Activated CD4-positive, alpha-beta memory T cell treated with anti-CD3 and anti-CD28 coated beads for 36 hours (primary cell): ENCODE measurements at regions not wholly inside any gene's neighbourhood (a gene's known extent, or its start where the extent isn't known, plus 50 kb on each side); places are given as distances from the start of the nearest gene placed in this dataset.

Experiments used
- CTCF ChIA-PET: fragments of 350-600 bp; sonication (Branson Sonifier 250); formaldehyde crosslinking; loops from one replicate; lab custom pipeline; 2021; ENCODE audit warnings: antibody characterized with exemption, inconsistent platforms; lab: Charles Lee
- POLR2A ChIA-PET: fragments of 350-600 bp; sonication (Branson Sonifier 250); formaldehyde crosslinking; loops from one replicate; lab custom pipeline; 2021; ENCODE audit warnings: antibody characterized with exemption; lab: Charles Lee
- DNase-seq: peaks from one replicate; pipeline ENCODE4 v3.0.0-alpha.2; 2020
- H3K27ac Mint-ChIP-seq: one replicate; pipeline ENCODE4 v1.8.0; 2021; ENCODE audit warnings: mixed read lengths
- H3K27me3 Mint-ChIP-seq: one replicate; pipeline ENCODE4 v1.8.0; 2021; ENCODE audit warnings: mixed read lengths
- H3K36me3 Mint-ChIP-seq: one replicate; pipeline ENCODE4 v1.8.0; 2021; ENCODE audit warnings: mixed read lengths
- H3K4me1 Mint-ChIP-seq: one replicate; pipeline ENCODE4 v1.8.0; 2021; ENCODE audit warnings: low read depth, mixed read lengths
- H3K4me3 Mint-ChIP-seq: one replicate; pipeline ENCODE4 v1.8.0; 2021; ENCODE audit warnings: mild to moderate bottlenecking, mixed read lengths
- H3K9me3 Mint-ChIP-seq: one replicate; pipeline ENCODE4 v1.8.0; 2021; ENCODE audit warnings: mixed read lengths
- intact Hi-C: fragments of 100-400 bp; cut with micrococcal nuclease; formaldehyde crosslinking; loops from one replicate; pipeline ENCODE4 v1.15.1; 2023

DNA sequence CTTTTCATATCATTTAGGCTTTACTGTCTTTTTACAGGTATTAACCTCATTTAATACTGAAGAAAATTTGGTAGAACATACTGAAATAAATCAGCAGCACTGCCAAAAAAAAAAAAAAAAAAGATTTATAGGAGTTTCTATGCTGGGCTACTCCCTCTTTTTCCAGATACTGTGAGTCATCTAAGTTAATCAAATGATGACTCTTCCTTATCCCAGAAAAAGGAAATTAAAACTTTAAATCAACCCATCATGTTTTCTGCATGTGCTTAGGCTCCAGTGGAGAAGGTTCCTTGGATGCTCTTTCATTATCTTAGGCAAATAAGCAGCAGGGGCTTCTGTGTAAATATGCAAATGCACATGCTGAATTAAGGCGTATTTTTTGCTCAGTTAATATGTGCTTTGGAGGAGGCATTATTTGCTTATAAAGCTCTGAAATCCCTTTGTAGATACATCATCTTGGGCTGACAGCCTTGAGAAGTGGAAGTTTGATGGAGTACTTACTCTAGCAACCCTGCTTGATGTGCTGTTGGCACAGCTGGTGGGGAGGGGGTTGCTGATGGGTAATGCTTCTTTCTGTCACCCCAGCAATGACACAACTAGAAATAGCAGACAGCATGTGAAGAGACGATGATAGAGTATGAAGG lies 136.1 kb downstream of the C4orf33 start:
- CTCF ChIA-PET = no interaction called here
- intact Hi-C loops = no loop called here
- Mint-ChIP-seq H3K27me3 (peaks cover 3% of the 10 kb centered on the region), H3K4me1 (no peaks in the 10 kb centered on the region), H3K9me3 (no peaks in the 10 kb centered on the region), H3K27ac (no peak overlapping the region), H3K36me3 (no peaks in the 10 kb centered on the region), H3K4me3 (no peak overlapping the region)
- no peak for DNase-seq
- POLR2A ChIA-PET = no interaction called here

DNA sequence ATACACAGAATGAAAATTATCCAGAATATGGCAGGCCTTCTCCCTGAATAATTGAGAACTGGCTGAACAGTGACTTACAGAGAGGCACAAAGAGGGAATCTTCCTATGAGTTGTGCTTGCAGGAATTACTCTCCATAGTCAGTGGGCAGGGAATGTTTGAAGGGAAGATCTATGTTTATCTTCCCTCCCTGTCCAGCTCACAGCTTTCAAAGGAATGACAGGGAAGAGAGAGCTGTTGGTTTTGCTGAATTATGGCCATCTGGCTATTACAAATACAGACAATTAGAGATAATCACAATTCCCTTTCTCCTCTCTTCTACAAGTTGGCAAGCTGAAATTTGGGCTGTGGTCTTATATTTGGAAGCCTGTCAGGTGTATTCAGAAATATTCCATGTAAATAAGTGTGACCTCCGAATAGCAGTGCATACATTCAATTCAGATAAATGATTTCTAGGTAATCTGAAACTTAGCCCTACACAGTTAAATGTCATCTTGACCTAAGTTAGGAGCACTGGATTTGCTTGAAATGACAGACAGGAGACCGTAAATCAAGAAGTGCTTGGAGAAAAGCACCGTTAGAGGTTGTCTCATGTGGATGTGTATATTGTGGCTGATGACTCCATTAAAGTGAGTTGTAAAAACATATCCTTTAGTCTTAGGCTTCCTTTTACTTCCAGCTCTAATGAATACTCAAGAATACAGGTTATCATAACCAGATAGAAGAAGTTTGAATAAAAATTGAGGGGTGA lies 136.8 kb downstream of the C4orf33 start:
- CTCF ChIA-PET = no interaction called here
- no peaks in the 10 kb centered on the region for H3K4me1 Mint-ChIP-seq
- peaks cover 3% of the 10 kb centered on the region for H3K27me3 Mint-ChIP-seq
- no peak for DNase-seq
- POLR2A ChIA-PET = no interaction called here
- no peaks in the 10 kb centered on the region for H3K36me3 Mint-ChIP-seq
- no peak overlapping the region for H3K27ac Mint-ChIP-seq
- intact Hi-C loops = no loop called here
- H3K4me3 Mint-ChIP-seq = no peak overlapping the region
- H3K9me3 Mint-ChIP-seq = no peaks in the 10 kb centered on the region

DNA sequence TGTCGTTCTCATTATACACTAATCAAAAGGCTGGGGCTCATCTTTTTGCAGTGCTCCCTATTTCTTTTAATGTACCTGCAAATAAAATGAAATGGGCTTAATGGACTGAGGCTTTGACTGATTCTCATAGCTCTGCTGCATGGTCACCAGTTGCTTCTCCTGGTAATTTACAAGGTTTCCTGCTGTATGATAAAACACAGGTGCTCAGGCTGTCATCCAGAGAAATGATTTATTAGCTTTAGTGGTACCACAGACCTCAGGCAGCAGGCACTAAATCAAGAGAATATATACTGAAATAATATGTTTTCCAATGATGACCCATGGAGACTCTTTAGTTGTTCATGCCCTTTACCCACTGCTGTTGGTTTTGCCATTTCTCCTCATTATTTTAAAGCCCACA lies 137.7 kb downstream of the C4orf33 start:
- intact Hi-C loops = no loop called here
- Mint-ChIP-seq H3K4me3 (no peak overlapping the region), H3K9me3 (no peaks in the 10 kb centered on the region), H3K36me3 (no peaks in the 10 kb centered on the region), H3K4me1 (no peaks in the 10 kb centered on the region), H3K27ac (no peak overlapping the region), H3K27me3 (peaks cover 3% of the 10 kb centered on the region)
- POLR2A ChIA-PET = no interaction called here
- CTCF ChIA-PET = no interaction called here
- DNase-seq = no peak

DNA sequence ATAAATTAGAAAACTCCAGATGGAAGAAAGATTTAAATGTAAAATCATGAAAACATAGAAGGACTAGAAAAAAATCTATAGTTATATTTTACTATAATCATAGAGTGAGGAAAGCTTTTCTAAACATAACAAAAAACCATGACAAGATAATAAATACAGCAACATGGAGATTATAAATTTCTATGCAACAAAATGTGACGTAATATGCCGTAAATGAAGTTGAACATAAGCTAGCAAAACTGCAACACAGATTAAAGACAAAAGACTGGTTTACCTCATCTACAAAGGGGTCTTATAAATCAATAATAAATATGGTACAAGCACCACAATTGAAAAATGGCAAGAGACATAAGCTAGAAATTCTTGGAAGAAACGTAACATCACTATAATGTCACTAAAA lies 140.4 kb downstream of the C4orf33 start:
- H3K27ac Mint-ChIP-seq = no peak overlapping the region
- no peaks in the 10 kb centered on the region for H3K9me3 Mint-ChIP-seq
- no peaks in the 10 kb centered on the region for H3K36me3 Mint-ChIP-seq
- peaks cover 2% of the 10 kb centered on the region for H3K27me3 Mint-ChIP-seq
- intact Hi-C loops = no loop called here
- ChIA-PET POLR2A (no interaction called here), CTCF (no interaction called here)
- H3K4me1 Mint-ChIP-seq = no peaks in the 10 kb centered on the region
- no peak overlapping the region for H3K4me3 Mint-ChIP-seq
- DNase-seq = no peak

DNA sequence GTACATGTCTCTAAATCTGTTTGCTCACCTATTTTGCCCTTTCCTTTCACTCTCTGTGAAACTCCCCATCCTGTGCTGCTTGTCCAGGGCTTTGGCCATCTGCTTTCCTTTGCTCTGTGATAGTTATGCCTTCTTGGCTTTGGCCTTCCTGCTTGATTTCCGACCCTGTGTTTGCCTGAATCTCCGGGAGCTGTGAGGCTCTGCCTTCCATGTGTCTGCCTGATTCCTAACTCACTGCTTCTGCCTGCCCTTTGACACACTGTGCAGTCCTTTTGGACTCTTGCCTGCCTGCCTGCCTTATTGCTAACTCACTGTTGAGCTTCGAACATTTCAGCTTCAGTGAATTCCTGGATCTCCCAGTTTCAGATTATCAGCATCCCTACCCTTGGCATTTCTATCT lies 143.1 kb downstream of the C4orf33 start:
- H3K27me3 Mint-ChIP-seq = peaks cover 4% of the 10 kb centered on the region
- no peak overlapping the region for H3K4me3 Mint-ChIP-seq
- H3K4me1 Mint-ChIP-seq = no peaks in the 10 kb centered on the region
- no peak overlapping the region for H3K27ac Mint-ChIP-seq
- no peak for DNase-seq
- intact Hi-C loops = no loop called here
- POLR2A ChIA-PET = no interaction called here
- H3K36me3 Mint-ChIP-seq = no peaks in the 10 kb centered on the region
- CTCF ChIA-PET = no interaction called here
- no peaks in the 10 kb centered on the region for H3K9me3 Mint-ChIP-seq

DNA sequence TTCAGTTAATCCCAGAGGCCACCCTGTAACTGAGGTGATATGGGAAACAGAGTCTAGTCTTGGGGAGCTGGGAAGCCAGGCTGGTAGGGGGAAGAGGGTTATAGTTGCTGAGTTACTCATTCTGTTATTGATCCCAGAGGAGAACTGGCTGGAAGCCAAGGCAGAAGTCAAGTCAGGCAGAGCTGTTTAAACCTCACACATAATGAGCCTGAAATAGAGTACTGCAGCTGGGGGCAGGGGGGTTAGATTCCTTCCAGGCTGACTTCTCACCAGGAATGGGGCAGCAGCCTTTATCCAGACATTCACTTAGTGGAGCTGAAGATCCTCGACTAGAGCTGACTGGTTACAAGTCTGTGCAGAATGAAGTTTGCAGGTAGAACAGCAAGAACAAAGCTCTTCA lies 144.9 kb downstream of the C4orf33 start:
- Mint-ChIP-seq H3K27me3 (peaks cover 6% of the 10 kb centered on the region), H3K27ac (no peak overlapping the region), H3K36me3 (no peaks in the 10 kb centered on the region), H3K9me3 (no peaks in the 10 kb centered on the region), H3K4me3 (no peak overlapping the region), H3K4me1 (no peaks in the 10 kb centered on the region)
- intact Hi-C loops = no loop called here
- ChIA-PET POLR2A (no interaction called here), CTCF (no interaction called here)
- DNase-seq = no peak

DNA sequence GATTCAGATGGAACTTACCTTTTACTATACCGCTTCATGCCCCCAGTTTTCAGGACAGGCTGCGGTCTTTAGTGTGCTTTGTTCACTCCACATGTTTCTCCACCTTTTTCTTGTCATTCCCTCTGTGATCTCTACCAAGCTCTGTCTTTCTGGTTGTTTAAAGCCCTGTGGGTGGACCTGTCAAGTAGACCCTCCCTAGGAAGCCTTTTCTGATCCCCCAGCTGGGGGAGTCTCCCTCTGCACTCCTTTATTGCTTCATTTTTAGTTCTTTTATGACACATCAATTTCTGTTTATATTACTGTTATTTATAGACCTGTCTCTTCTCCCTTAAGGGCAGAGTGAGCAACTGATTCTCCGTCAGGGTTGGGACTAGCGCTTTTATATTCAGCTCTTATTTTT lies 150.2 kb downstream of the C4orf33 start:
- ChIA-PET CTCF (no interaction called here), POLR2A (no interaction called here)
- no peaks in the 10 kb centered on the region for H3K4me1 Mint-ChIP-seq
- intact Hi-C loops = no loop called here
- H3K27ac Mint-ChIP-seq = no peak overlapping the region
- no peak for DNase-seq
- peaks cover 5% of the 10 kb centered on the region for H3K27me3 Mint-ChIP-seq
- no peak overlapping the region for H3K4me3 Mint-ChIP-seq
- H3K36me3 Mint-ChIP-seq = no peaks in the 10 kb centered on the region
- no peaks in the 10 kb centered on the region for H3K9me3 Mint-ChIP-seq

DNA sequence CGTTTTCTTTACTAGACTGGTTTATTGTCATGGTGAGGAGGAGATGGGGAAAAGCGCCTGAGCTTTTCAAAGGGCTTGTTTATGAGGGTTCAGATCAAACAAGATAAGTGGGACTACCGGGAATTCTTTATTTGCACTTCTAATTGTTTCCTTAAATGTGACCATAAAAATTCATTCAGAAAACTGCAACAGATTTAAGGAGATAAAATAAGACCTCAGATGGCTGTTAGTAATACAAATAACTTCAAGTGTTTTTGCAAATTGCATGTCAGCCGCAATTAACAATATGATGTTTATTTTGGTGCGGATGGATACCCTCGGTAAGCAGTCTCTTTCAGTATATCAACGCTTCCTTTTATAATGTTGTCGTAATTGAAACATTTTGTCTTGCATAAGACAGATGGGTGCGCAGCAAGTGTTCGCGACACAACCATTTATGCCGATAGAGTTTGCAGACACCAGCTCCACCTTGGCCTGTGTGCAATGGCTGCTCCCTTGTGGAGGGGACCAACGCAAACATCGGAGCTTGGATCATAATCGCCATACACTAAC lies 151.0 kb downstream of the C4orf33 start:
- Mint-ChIP-seq H3K4me1 (no peaks in the 10 kb centered on the region), H3K4me3 (no peak overlapping the region), H3K27me3 (peaks cover 5% of the 10 kb centered on the region), H3K36me3 (no peaks in the 10 kb centered on the region), H3K9me3 (no peaks in the 10 kb centered on the region), H3K27ac (no peak overlapping the region)
- DNase-seq = no peak
- intact Hi-C loops = no loop called here
- ChIA-PET CTCF (no interaction called here), POLR2A (no interaction called here)

DNA sequence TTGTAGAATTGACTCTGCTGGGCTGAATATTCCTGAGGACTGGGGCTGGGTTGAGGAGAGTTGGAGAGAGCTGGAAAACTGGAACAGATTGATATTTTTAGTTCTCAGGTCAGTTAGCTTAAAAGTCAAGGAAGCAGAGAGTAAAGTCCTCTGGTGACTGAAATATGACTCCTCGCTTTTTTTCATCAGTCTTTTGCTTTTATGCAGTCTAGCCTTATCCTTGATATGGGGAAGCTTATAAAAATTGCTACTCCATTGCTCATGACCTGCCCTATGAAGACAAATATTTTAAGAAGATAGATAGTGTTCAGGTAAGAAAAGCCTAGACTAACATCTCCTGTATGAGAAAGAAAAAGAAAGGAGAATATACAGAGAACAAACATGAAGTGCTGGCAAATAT lies 152.7 kb downstream of the C4orf33 start:
- POLR2A ChIA-PET = no interaction called here

DNA sequence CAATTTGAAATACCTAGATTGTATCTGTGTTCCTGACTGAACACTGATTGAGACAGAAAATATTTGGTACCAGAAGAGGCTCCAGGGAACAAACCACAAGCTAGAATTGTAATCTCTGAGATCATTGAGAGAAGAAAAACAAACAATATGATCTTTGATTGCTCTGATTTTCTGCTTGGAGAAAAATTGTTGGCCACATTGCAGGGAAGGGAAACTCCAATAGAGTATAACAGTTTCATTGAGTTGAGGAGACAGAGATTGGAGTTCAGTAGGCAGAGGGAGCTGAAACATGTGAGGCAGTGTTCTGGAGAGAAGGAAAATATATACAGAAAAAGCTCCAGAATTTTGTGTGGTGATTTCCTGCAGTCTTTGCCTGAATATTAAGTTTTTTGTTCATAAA lies 158.2 kb downstream of the C4orf33 start:
- H3K27ac Mint-ChIP-seq = no peak overlapping the region
- DNase-seq = no peak
- H3K4me1 Mint-ChIP-seq = no peaks in the 10 kb centered on the region
- H3K4me3 Mint-ChIP-seq = no peak overlapping the region
- no peaks in the 10 kb centered on the region for H3K9me3 Mint-ChIP-seq
- ChIA-PET CTCF (no interaction called here), POLR2A (no interaction called here)
- no peaks in the 10 kb centered on the region for H3K36me3 Mint-ChIP-seq
- peaks cover 4% of the 10 kb centered on the region for H3K27me3 Mint-ChIP-seq
- intact Hi-C loops = no loop called here

More for the DNA sequence above, 152.7 kb downstream of the C4orf33 start:
- H3K36me3 Mint-ChIP-seq = no peaks in the 10 kb centered on the region
- no peak for DNase-seq
- CTCF ChIA-PET = no interaction called here
- intact Hi-C loops = no loop called here
- H3K9me3 Mint-ChIP-seq = no peaks in the 10 kb centered on the region
- H3K4me1 Mint-ChIP-seq = no peaks in the 10 kb centered on the region
- H3K27me3 Mint-ChIP-seq = peaks cover 3% of the 10 kb centered on the region
- no peak overlapping the region for H3K4me3 Mint-ChIP-seq
- no peak overlapping the region for H3K27ac Mint-ChIP-seq

DNA sequence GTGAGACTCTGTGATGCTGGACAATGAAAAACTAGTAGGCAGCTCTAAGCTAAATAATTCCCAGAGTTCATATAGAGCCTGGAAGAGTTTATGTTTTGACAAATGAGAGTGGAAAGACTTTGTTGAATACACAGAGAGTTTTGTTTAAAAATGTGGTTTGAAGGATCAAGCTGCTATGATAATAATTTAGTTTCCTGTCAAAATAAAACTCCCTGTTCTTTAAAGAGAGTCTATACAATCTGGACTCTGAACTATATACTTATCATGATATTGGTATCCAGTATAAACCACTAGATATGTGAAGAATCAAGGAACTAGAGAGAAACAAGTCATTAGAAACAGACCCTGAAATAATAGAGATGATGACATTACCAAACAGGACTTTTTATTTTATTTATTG lies 158.6 kb downstream of the C4orf33 start:
- intact Hi-C loops = no loop called here
- ChIA-PET POLR2A (no interaction called here), CTCF (no interaction called here)
- Mint-ChIP-seq H3K4me1 (no peaks in the 10 kb centered on the region), H3K36me3 (no peaks in the 10 kb centered on the region), H3K27me3 (peaks cover 4% of the 10 kb centered on the region), H3K9me3 (no peaks in the 10 kb centered on the region), H3K27ac (no peak overlapping the region), H3K4me3 (no peak overlapping the region)
- no peak for DNase-seq

DNA sequence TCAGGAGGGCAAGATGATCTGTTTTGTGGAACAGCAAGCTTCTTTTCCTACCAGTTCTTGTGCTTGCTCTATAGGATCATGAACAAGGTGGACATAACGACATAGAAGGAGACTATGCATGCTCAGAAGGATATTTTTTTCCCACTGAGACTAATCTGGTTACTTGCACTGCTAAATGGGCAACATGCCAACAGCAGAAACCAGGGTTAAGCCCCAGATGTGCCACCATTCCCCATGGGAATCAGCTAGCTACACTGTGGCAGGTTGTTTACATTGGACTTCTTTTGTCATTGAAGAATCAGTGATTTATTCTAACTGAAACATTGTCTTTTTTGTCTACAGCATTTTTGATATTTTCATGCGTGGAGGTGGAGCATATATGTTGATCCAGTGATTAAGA lies 165.6 kb downstream of the C4orf33 start:
- Mint-ChIP-seq H3K4me3 (no peak overlapping the region), H3K9me3 (no peaks in the 10 kb centered on the region), H3K36me3 (no peaks in the 10 kb centered on the region), H3K27ac (no peak overlapping the region), H3K4me1 (peaks cover 9% of the 10 kb centered on the region), H3K27me3 (no peaks in the 10 kb centered on the region)
- ChIA-PET CTCF (no interaction called here), POLR2A (no interaction called here)
- no peak for DNase-seq
- intact Hi-C loops = no loop called here
